Muscle layer of colon (tissue), 2 donors: ENCODE measurements at regions not wholly inside any gene's neighbourhood (a gene's known extent, or its start where the extent isn't known, plus 50 kb on each side); places are given as distances from the start of the nearest gene placed in this dataset.

Source experiments
- H3K27ac ChIP-seq: one replicate; pipeline ENCODE4 v1.7.0; 2013; ENCODE audit warnings: low read depth, mild to moderate bottlenecking, low read length, moderate library complexity
- H3K27me3 ChIP-seq, 2 donors: one replicate each; pipeline ENCODE4 v1.7.0; 2013; ENCODE audit warnings: low read length in 2 of 2, mild to moderate bottlenecking in 2 of 2; ENCODE audit not compliant: insufficient read depth in 2 of 2, control insufficient read depth in 1 of 2
- H3K36me3 ChIP-seq: one replicate; pipeline ENCODE4 v1.7.0; 2013; ENCODE audit warnings: mild to moderate bottlenecking, low read length; ENCODE audit not compliant: insufficient read depth
- H3K4me1 ChIP-seq: one replicate; pipeline ENCODE4 v1.7.0; 2013; ENCODE audit warnings: mild to moderate bottlenecking, low read length; ENCODE audit not compliant: insufficient read depth
- H3K4me3 ChIP-seq, 2 donors: one replicate each; pipeline ENCODE4 v1.7.0; 2013; ENCODE audit warnings: low read length in 2 of 2, low read depth in 1 of 2, mild to moderate bottlenecking in 1 of 2, moderate library complexity in 1 of 2
- H3K9ac ChIP-seq: one replicate; pipeline ENCODE4 v1.7.0; 2013; ENCODE audit warnings: low read length
- H3K9me3 ChIP-seq: one replicate; pipeline ENCODE4 v1.7.0; 2013; ENCODE audit warnings: mild to moderate bottlenecking, low read length
- donor health status: abdominal sarcoma.
- donor health status: Adenocarcinoma of cecum.

- no peak overlapping the region for H3K9ac ChIP-seq
- no peak overlapping the region for H3K4me3 ChIP-seq
- no peaks in the 10 kb centered on the region for H3K9me3 ChIP-seq
- no peaks in the 10 kb centered on the region for H3K27me3 ChIP-seq
- no peak overlapping the region for H3K27ac ChIP-seq
- H3K36me3 ChIP-seq: no peaks in the 10 kb centered on the region
- no peaks in the 10 kb centered on the region for H3K4me1 ChIP-seq
Observed at GRCh38 chr14:85222341-85222740, 307.6 kb upstream of the FLRT2 start.

GRCh38 chr14:85223667-85224066 is 306.3 kb upstream of the FLRT2 start:
- H3K4me1 ChIP-seq: no peaks in the 10 kb centered on the region
- no peaks in the 10 kb centered on the region for H3K27me3 ChIP-seq
- H3K4me3 ChIP-seq: no peak overlapping the region
- H3K36me3 ChIP-seq: no peaks in the 10 kb centered on the region
- H3K27ac ChIP-seq: no peak overlapping the region
- H3K9me3 ChIP-seq: no peaks in the 10 kb centered on the region
- no peak overlapping the region for H3K9ac ChIP-seq

- Histone ChIP-seq H3K27ac (no peak overlapping the region), H3K9me3 (no peaks in the 10 kb centered on the region), H3K4me1 (no peaks in the 10 kb centered on the region), H3K27me3 (no peaks in the 10 kb centered on the region), H3K36me3 (no peaks in the 10 kb centered on the region), H3K9ac (no peak overlapping the region), H3K4me3 (no peak overlapping the region)
Observed at GRCh38 chr14:85224241-85224640, 305.7 kb upstream of the FLRT2 start.

- Histone ChIP-seq H3K4me1 (no peaks in the 10 kb centered on the region), H3K4me3 (no peak overlapping the region), H3K27ac (no peak overlapping the region), H3K9ac (no peak overlapping the region), H3K36me3 (no peaks in the 10 kb centered on the region), H3K9me3 (no peaks in the 10 kb centered on the region), H3K27me3 (no peaks in the 10 kb centered on the region)
Observed at GRCh38 chr14:85233756-85234155, 296.2 kb upstream of the FLRT2 start.

- Histone ChIP-seq H3K9me3 (no peaks in the 10 kb centered on the region), H3K27ac (no peak overlapping the region), H3K4me1 (no peaks in the 10 kb centered on the region), H3K36me3 (no peaks in the 10 kb centered on the region), H3K4me3 (no peak overlapping the region), H3K27me3 (no peaks in the 10 kb centered on the region), H3K9ac (no peak overlapping the region)
Observed at GRCh38 chr14:85234156-85235025, 295.6 kb upstream of the FLRT2 start.

GRCh38 chr14:85235868-85236267 is 294.1 kb upstream of the FLRT2 start:
- H3K9me3 ChIP-seq: no peaks in the 10 kb centered on the region
- H3K27ac ChIP-seq: no peak overlapping the region
- H3K36me3 ChIP-seq: no peaks in the 10 kb centered on the region
- no peaks in the 10 kb centered on the region for H3K27me3 ChIP-seq
- H3K9ac ChIP-seq: no peak overlapping the region
- peaks cover 2% of the 10 kb centered on the region for H3K4me1 ChIP-seq
- H3K4me3 ChIP-seq: no peak overlapping the region

GRCh38 chr14:85236296-85236695 is 293.6 kb upstream of the FLRT2 start:
- no peak overlapping the region for H3K9ac ChIP-seq
- no peaks in the 10 kb centered on the region for H3K36me3 ChIP-seq
- H3K4me1 ChIP-seq: peaks cover 4% of the 10 kb centered on the region
- H3K9me3 ChIP-seq: no peaks in the 10 kb centered on the region
- H3K27me3 ChIP-seq: no peaks in the 10 kb centered on the region
- no peak overlapping the region for H3K27ac ChIP-seq
- H3K4me3 ChIP-seq: no peak overlapping the region

GRCh38 chr14:85239791-85240190 is 290.2 kb upstream of the FLRT2 start:
- Histone ChIP-seq H3K27me3 (no peaks in the 10 kb centered on the region), H3K4me3 (no peak overlapping the region), H3K27ac (no peak overlapping the region), H3K4me1 (peaks cover 4% of the 10 kb centered on the region), H3K36me3 (no peaks in the 10 kb centered on the region), H3K9ac (no peak overlapping the region), H3K9me3 (no peaks in the 10 kb centered on the region)

GRCh38 chr14:85241022-85241855 is 288.7 kb upstream of the FLRT2 start:
- Histone ChIP-seq H3K9me3 (no peaks in the 10 kb centered on the region), H3K27ac (no peak overlapping the region), H3K9ac (no peak overlapping the region), H3K4me1 (peaks cover 4% of the 10 kb centered on the region), H3K27me3 (no peaks in the 10 kb centered on the region), H3K4me3 (peak overlapping the region; percentile 6 to 47), H3K36me3 (no peaks in the 10 kb centered on the region)

GRCh38 chr14:85242666-85243065 is 287.3 kb upstream of the FLRT2 start:
- Histone ChIP-seq H3K27ac (no peak overlapping the region), H3K9ac (no peak overlapping the region), H3K36me3 (no peaks in the 10 kb centered on the region), H3K27me3 (no peaks in the 10 kb centered on the region), H3K9me3 (no peaks in the 10 kb centered on the region), H3K4me3 (no peak overlapping the region), H3K4me1 (peaks cover 4% of the 10 kb centered on the region)

GRCh38 chr14:85243321-85243720 is 286.6 kb upstream of the FLRT2 start:
- H3K9me3 ChIP-seq: no peaks in the 10 kb centered on the region
- H3K9ac ChIP-seq: no peak overlapping the region
- no peaks in the 10 kb centered on the region for H3K27me3 ChIP-seq
- no peak overlapping the region for H3K27ac ChIP-seq
- no peak overlapping the region for H3K4me3 ChIP-seq
- H3K36me3 ChIP-seq: no peaks in the 10 kb centered on the region
- peaks cover 4% of the 10 kb centered on the region for H3K4me1 ChIP-seq
